ENCODE measurements at regions not wholly inside any gene's neighbourhood (a gene's known extent, or its start where the extent isn't known, plus 50 kb on each side); places are given as distances from the start of the nearest gene placed in this dataset.
"Not testable (repeated sequence)": the region's sequence is repeated elsewhere in the genome, so short reads cannot be mapped to it uniquely, and the experiment has no call there.

DNA sequence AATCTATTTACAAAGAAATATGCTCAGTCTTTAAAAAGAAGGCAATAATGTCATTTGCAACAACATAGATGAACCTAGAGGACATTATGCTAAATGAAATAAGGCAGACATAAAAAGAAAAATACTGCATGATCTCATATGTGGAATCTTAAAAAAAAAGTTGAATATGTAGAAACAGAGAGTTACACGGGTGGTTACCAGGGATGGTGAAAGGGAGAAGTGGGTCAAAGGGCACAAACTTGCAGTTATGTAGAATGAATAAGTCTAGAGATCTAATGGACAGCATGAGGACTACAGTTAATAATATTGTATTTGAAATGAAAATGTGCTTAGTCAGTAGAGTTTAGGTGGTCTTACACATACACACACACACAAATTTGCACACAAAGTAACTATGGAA, 88.2 kb upstream of the CCDC71L start:
- no peak for DNase-seq

DNA sequence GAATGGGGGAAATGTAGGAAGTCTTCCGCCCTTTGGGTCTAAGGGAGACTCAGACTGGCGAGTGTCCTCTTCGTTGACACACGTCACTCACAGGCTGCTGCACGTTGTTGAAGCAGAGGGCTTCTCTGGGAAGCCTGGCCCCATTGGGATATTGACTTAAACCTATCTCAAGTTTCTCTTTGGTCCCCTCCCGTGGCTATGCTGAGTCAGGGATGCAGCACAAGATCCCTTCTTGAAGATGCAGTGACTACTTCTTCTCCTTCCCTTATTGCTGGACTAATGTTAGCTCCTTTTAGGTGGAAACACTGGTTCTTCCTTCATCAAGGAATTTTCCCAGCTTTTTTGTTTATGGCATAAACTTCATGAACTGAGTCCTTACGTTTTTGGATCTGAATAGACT, 89.8 kb upstream of the CCDC71L start:
- no peak for DNase-seq

DNA sequence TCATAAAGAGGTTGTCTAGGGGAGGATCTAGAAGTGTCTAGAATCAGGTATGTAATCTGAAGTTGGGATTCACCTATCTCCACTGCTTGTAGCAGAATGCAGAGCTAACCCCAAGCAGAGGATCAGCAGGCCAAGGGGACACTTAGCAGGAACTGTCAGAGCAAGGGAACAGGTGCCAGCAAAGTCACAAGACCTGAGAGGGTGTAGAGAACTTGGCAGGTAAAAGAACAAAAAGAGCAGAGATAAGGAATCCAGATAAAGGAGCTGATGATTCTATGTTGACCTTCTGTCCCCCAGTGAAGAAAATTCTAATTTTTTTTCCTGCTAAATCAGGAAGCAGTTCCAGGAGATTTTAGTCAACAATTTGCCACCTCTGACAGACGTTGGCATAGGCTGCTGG, 91.4 kb upstream of the CCDC71L start:
- DNase-seq, result no peak

DNA sequence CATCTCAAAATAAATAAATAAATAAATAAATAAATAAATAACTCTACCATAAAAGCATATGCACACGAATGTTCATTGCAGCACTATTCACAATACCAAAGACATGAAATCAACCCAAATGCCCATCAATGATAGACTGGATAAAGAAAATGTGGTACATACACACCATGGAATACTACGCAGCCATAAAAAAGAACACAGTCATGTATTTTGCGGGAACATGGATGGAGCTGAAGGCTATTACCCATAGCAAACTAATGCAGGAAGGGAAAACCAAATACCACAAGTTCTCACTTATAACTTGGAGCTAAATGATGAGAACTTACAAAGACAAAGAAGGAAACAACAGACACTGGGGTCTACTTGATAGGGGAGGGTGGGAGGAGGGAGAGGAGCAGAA, 94.1 kb upstream of the CCDC71L start:
- not testable (repeated sequence) for DNase-seq

DNA sequence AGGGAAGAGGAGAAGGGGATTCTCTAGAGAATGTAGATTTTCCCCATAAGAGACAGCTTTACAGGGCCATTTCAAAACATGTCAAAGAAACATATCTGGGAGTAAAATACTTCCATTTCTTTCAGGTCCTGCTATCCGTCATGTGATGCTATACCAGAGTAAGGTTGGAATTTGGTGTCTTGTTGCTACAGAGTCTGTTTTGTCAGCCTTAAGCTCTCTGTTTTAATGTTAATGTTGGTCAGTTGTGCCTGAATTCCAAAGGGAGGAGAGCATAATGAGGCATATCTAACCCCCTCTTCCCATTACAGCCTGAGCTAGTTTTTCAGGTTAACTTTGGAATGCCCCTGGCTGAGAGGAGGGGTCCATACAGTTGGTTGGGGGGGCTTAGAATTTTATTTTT, 94.7 kb upstream of the CCDC71L start:
- no peak for DNase-seq

DNA sequence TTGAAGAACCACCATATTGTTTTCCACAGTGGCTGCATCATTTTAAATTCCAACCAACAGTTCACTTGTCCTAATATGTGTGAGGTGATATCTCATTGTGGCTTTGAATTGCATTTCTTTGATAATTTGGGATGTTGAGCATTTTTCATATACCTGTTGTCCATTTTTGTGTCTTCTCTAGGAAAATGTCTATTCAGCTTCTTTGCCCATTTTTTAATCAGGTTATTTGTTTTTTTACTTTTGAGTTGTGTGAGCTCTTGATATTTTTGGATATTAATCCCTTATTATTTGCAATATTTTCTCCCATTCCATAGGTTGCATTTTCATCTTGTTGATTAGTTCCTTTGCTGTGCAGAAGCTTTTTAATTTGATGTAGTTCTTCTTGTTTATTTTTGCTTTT, 95.1 kb upstream of the CCDC71L start:
- no peak for DNase-seq

DNA sequence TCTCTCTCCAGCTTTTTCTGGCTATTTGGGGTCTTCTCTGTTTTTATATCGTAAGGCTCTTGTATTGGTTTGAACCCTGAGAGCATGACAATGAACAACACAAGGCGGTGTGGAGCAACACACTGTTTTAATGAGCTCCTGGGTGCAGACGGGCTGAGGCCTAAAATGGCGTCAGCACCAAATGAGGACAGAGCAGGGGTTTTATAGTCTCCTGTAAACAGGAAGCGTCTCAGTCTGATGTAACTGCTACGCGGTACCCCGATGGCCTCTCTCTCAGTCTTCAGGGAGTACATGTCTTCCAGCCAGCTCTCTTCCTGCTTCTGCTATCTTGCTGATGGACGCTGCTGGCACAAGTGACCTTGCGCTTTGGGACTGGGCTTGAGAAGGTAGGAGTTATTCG, 95.9 kb upstream of the CCDC71L start:
- DNase-seq, result no peak

DNA sequence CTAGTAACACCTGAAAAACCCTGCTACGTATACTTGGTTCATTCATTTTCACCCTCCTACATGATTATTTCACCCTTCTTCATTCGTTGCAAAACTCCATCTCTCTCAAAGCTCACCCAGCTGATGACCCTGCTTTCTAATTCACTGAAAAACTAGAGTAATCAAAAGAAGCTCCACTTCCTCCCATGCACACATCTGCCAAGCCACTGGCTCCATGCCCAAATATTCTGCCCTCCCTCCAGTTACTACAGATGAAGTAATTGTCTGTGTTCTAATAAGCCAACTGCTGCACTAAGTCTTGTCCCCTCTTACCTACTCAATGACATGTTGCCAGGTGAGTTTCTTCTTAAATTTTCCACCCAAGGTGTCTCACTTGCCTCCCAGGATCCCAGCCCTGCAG, 96.9 kb upstream of the CCDC71L start:
- DNase-seq, result no peak

DNA sequence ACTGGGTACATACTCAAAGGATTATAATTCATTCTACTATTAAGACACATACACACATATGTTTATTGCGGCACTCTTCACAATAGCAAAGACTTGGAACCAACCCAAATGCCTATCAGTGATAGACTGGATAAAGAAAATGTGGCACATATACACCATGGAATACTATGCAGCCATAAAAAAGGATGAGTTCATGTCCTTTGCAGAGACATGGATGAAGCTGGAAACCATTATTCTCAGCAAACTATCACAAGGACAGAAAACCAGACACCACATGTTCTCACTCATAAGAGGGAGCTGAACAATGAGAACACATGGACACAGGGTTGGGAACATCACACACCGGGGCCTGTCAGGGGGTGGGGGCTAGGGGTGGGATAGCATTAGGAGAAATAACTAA, 101.9 kb upstream of the CCDC71L start:
- DNase-seq, result not testable (repeated sequence)

DNA sequence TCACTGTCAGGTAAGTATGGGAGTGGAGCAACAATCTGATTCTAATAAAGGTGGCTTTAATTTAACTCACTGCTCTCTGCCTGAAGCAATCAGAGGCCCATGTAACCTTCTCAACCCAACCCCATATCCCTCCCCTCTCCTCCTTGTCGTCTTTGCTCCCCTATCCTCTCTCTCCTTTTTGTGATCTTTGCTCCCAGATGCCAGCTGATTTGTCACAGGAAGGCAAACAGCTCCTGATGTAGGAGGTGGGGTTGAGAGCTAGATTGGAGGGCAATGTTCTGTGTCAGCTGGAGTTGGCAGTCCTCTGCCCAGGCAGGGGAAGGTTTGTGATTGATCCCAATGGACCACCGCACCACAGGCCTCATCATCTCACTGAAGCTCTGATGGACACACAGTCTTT, 101.4 kb upstream of the PIK3CG start:
- DNase-seq, result no peak

DNA sequence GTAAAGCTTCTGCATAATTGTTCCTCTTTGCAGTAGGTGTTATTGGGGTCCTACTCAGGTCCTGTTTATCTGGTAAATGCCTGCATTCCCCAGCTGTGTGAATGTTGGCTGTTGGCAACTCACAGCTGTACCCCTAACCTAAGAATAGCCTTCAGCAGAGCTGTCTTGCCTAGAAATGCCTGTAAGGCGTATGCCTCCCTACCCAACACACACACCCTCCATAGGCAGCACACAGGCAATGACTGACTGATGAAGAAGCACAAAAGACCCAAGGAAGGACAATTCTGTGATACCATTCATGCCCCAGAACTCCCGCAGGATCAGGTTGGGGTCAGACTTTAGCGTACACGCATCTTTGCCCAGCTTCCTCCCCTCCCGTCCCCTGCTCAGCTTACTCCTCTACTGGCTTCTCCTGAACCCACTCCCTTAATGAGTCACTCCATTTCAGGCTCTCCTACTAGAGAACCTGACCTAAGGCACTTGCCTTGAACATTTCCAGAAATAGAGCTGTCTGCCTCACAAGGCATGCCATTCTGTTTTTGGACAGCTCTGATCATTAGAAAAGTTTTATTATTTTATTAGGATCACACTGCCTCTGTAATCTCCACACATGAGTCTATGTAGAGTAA, 99.2 kb upstream of the PIK3CG start:
- no peak for DNase-seq

DNA sequence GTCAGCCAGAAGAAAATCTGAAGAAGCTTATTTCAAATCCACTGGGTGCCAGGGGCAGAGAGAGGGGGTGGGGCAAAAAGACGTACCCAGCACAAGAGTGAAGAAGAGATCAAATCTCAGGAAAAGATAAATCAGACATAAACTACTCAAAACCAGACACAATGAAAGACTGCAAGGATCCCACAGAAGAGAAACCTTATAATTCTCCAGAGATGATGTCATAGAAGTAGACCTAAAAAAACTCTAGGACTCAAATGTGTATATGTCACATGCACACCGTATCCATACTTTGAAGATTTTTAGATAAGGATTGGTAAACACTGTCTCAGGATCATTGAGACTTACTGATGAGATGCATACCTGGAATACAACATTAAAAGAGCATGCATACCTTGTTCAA, 98.5 kb upstream of the PIK3CG start:
- DNase-seq, result no peak

DNA sequence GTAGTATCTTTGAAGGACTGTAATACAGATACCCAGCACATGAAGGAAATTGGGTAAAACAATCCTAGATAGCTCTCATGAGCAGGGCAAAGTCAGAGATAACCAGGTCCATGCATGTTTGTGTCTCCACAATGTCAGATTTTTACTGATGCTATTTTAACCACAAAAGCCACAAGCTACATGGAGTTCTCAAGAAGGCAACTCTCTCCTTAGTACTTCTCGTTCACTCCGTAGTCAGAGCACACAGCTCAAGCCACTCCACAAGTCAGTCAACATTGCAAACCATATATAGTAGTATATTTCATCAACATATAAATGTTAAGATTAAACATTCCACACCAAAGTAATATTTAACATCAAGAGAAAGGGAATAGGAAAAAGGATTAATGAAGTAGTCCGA, 98.0 kb upstream of the PIK3CG start:
- peak; percentile 47 for DNase-seq

DNA sequence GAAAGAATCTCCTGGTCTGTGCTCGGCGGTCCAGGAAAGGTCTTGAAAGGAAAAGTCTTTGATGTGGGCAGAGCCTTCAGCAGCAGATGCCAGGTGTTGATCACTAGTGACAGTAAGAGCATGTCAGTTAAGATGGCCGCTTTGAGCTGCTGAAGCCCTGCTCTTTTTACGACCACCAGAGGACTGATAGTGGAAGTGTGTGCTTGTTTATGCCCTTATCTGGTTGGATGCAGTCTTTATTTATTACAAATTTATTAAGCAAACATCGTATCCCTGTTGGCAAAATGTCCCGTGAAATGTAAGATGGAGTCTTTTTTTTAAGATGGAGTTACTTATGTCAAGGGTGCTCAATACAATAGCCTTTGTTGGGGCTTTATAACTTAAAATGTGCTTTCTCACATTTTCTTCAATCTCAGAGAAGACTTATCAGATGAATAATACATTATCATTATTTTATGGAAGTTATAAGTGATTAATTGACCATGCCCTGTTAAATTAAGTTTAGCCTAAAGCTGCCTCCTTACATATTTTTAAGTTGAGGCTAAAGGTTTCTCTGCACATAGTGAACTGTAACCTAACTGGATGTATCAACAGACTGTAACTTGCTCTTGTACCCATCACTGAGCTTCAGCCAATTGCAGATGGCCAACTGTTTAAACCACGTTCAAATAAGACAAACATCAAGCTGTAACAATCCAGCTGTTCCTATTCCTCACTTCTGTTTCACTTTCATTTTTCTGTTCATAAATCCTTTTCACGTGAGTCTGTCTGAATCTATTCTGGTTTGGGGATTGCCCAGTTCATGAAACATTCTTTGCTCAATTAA, 97.4 kb upstream of the PIK3CG start:
- DNase-seq, result peak; percentile 30

DNA sequence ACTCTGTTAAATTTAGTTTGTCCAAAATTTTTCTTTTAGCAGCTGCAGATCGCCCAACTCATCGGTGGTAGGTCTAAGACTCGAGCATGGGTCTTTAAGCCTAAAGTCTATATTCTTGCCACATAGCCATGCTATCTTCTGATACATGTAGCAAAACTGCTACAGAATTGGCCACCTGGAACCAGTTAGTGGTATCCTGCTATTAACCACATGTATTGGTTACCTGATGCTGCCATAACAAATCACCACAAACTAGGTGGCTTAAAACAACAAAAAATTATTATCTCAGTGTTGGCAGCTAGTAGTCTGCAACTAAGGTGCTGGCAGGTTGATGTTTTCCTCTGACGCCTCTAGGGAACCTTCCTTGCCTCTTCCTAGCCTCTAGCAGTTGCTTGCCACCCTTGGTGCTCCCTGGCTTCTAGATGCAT, 96.7 kb upstream of the PIK3CG start:
- no peak for DNase-seq

DNA sequence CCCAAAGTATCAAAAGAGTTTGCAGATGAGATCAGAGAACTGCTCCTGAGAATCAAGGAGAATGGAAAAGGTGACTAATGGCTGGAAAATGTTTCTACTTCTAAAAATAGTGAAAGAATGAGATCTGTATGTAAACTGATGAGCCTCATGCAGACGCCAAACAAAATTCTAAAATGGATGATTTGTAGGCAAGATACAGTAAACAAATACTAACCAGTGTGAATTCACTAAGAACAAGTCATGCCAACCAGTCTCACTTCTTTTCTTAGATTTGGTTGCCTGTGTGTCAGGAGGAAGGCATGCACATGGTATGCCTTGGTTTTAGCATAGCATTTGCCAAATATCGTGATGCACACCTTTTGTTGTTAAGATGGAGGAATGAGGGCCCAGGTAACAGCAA, 94.9 kb upstream of the PIK3CG start:
- peak; percentile 90 for DNase-seq

DNA sequence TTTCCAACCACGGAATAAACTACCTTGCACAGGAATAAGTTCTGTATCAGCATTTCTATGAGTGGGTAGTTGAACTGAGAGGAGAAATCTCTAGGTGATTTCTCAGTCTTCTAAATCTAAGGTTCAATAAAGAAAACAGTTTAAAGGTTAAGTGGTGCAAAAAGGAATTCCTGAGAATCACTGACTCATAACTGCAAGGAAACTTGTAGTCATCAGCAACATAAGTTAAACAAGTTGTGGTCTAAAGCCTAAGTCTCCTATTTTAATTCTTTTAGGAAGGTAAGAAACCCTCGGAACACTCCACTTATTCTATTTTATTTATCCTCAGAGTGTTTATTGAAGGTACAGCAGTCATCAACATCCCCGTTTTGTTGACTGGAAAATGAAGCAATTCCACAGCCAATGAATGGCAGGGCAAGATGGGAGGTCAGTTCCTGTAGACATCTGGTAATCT, 92.4 kb upstream of the PIK3CG start:
- peak; percentile 70 for DNase-seq

DNA sequence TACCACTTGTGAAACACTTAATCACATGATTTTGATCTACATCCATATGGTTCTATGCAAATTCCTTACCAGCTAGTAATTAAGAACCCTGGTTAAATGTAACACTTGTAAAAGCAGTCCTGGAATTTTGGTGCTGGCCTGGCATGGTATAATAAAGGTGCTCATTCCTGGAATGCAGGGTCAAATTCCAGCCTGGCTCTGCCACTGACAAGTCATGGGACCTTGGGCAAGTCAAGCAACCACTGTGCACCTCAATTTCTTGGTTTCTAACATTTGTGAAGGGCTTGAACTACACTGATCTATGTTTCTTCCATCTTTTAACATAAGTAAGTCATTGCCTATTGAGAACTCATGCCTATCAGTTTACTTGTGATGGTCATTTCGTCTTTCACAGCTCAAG, 91.9 kb upstream of the PIK3CG start:
- DNase-seq, result no peak

DNA sequence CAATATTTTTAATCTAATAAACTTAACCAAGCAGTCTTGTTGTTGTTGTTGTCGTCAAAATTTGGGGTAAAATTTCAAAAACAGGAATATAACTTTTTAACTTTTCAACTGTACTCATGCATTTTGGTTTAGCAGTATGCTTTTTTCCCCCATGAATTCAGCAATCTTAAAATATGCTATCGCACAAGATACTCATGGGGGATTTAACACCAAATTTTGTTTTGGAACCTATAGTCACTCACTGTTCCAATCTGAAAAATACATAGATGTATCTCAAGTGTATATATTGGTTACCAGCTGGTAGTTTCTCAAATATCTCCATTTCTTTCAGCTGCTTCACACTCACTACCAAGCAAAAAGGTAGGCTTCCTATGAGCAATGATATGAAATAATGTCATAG, 91.4 kb upstream of the PIK3CG start:
- DNase-seq, result no peak

DNA sequence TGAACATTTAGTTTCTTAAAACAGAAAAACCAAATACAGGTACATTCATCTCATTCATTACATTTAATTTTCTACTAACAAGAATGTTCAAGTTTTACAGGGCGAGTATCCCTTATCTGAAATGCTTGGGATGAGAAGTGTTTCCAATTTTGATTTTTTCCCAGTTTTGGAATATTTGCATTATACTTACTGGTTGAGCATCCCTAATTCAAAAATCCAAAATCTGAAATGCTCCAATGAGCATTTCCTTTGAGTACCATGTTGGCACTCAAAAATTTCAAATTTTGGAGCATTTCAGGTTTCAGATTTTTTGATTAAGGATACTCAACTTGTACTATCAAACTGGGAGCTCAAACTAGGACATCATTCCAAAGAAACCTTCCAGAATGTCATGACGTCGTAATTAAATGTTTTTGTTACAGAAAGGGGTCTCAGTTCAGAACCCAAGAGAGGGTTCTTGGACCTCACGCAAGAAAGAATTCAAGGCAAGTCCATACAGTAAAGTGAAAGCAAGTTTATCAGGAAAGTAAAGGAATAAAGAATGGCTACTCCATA, 90.8 kb upstream of the PIK3CG start:
- DNase-seq, result no peak

DNA sequence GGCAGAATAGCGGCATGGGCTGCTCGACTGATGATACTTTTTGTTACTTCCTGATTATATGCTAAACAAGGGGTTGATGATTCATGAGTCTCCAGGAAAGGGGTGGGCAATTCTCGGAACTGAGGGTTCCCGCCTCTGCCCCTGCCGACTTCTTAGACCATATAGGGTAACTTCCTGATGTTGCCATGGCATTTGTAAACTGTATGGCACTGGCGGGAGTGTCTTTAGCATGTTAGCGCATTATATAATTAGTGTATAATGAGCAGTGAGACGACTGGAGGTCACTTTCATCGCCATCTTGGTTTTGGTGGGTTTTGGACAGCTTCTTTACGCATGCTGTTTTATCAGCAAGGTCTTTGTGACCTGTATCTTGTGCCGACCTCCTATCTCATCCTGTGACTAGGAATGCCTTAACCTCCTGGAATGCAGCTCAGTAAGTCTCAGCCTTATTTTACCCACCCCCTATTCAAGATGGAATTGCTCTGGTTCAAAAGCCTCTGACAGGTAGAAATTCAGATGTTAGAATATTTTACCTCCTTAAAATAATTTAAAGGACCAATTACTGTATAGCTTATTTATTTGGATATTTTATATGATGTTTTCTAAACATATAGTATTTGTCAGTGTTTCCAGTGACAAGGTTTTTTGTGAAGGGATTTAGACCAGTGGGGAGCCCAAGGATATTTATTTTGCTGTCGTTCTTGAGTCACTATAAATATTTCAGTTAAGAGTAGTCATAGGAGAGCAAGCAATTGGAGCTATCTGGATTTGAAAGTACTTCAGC, 90.1 kb upstream of the PIK3CG start:
- DNase-seq, result peak; percentile 30

DNA sequence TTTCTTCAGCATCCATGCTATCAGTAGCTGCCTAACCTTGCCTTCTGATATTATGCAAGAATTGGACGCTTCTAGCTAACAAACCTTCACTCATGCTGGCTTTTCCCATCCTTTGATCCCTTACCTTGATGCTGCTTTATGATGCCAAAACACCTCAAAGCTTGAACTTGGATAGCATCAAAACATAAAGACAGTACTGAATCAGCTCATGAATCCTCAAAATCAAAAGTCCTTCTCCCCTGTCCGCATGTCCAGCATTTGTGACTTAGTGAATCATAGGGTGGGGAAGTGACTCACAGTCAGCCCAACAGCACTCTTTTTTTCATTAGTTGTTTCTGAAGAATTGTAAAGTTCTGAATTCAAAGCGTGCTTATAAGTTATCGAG, 89.5 kb upstream of the PIK3CG start:
- peak; percentile 86 for DNase-seq

DNA sequence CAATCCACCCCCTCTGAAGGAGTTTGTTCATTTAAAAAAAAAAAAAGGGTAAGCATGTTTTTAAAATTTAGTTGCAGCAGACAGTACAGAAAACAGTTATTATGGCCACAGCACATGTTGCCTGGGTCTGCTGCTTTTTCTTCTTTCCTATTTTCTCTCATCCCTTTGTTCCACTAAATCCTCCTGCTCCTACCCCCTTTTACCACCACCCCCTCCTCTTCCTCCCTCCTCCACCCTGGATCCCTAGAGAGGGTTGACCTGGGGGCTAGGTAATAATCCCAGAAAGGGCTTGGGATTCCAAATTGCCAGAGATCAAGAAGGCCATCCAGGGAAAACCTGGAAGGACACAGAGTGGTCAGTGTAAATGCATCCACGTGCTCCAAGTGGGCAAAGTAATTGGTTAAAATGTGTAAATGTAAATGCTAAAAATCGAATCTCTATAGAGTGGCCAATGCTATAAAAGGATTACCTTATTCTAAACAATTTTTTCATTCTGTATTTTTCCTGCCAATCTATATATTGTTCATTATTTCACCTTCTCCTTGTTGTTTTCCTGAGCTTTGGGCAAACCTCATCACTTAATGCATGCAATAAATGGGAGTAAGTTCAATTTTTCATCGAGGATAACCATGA, 89.0 kb upstream of the PIK3CG start:
- no peak for DNase-seq
